ENCODE measurements at regions not wholly inside any gene's neighbourhood (a gene's known extent, or its start where the extent isn't known, plus 50 kb on each side); places are given as distances from the start of the nearest gene placed in this dataset.

DNA sequence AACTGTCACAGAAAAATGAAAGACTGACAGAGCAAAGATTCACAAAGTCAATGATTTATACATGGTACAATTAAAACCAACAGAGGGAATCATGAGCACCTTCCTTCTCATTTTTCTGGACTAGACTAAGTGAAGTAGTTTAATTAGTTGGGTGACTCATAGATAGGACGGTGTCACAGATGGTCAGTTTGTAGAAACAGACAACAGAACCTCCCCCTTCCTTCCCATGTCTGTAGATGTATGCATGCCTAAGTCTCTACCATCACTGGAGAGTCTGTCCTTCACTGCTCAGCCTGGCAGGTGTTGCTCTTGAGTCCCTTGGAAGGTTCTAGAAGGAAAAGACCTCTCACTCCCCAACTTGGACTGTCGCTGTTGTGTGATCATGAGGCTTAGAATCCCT, 75.4 kb upstream of the EEF1E1 start (continued):
- TF ChIP-seq, protein P1, sequence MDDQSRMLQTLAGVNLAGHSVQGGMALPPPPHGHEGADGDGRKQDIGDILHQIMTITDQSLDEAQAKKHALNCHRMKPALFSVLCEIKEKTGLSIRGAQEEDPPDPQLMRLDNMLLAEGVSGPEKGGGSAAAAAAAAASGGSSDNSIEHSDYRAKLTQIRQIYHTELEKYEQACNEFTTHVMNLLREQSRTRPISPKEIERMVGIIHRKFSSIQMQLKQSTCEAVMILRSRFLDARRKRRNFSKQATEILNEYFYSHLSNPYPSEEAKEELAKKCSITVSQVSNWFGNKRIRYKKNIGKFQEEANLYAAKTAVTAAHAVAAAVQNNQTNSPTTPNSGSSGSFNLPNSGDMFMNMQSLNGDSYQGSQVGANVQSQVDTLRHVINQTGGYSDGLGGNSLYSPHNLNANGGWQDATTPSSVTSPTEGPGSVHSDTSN (IDR thresholded peaks at IDR 0.05) = no peak
- TF ChIP-seq, protein P2, sequence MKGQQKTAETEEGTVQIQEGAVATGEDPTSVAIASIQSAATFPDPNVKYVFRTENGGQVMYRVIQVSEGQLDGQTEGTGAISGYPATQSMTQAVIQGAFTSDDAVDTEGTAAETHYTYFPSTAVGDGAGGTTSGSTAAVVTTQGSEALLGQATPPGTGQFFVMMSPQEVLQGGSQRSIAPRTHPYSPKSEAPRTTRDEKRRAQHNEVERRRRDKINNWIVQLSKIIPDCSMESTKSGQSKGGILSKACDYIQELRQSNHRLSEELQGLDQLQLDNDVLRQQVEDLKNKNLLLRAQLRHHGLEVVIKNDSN (IDR thresholded peaks at IDR 0.05; ENCODE audit: borderline replicate concordance, low read depth) = no peak
- TF ChIP-seq CHD2 (IDR thresholded peaks at IDR 0.05; ENCODE audit: low read length, partially characterized antibody) (no peak), EZH2phosphoT487 (IDR thresholded peaks at IDR 0.05; ENCODE audit: borderline replicate concordance, low read depth) (no peak)
- TF ChIP-seq, protein P3, sequence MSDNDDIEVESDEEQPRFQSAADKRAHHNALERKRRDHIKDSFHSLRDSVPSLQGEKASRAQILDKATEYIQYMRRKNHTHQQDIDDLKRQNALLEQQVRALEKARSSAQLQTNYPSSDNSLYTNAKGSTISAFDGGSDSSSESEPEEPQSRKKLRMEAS (IDR thresholded peaks at IDR 0.05; ENCODE audit: low read depth) = no peak
- TF ChIP-seq, protein P4, sequence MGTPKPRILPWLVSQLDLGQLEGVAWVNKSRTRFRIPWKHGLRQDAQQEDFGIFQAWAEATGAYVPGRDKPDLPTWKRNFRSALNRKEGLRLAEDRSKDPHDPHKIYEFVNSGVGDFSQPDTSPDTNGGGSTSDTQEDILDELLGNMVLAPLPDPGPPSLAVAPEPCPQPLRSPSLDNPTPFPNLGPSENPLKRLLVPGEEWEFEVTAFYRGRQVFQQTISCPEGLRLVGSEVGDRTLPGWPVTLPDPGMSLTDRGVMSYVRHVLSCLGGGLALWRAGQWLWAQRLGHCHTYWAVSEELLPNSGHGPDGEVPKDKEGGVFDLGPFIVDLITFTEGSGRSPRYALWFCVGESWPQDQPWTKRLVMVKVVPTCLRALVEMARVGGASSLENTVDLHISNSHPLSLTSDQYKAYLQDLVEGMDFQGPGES (IDR thresholded peaks at IDR 0.05; ENCODE audit: low read depth, low read length) = no peak

DNA sequence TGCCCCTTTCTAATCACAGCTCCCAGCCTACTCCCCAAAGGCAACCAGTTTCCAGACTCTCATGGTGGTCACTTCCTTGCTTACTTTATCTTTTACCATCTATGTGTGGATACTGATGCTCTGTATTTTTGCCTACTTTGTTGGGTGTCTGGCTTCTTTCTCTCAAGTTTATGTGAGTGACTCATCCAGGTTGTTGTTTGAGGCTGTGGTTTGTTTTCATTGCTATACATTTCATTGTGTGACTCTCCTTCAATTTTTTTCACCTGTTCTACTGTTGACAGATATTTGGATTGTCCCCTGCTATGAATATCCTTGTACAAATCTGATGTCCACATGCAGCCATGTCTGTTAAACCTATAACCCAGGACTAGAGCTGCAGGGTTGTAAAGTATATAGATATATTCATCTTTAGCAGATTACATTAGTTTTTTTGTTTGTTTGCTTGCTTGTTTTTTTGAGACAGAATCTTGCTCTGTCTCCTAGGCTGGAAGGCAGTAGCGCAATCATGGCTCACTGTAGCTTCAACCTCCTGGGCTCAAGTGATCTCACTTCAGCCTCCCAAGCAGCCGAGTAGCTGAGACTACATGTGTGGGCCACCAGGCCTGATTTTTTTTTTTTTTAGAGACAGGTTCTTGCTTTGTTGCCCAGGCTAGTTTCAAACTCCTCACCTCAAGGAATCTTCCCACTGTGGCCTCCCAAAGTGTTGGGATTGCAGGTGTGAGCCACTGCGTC, 72.9 kb upstream of the EEF1E1 start:
- Histone ChIP-seq H3K79me2 (ENCODE audit: insufficient read depth) (no peaks in the 10 kb centered on the region), H3K27me3 (ENCODE audit: insufficient read depth) (no peaks in the 10 kb centered on the region), H3K4me2 (no peak overlapping the region), H3K9me2 (no peaks in the 10 kb centered on the region), H3K4me1 (ENCODE audit: control insufficient read depth in 1 of 2, insufficient read depth in 2 of 2, low read depth in 1 of 2, low read length in 1 of 2) (peaks cover 0 to 10% of the 10 kb centered on the region in 2 experiments; a peak in 1 of 4 replicates), H2AFZ (ENCODE audit: low read depth) (no peak overlapping the region), H3F3A (replicated peaks; ENCODE audit: insufficient read depth) (peaks cover 3% of the 10 kb centered on the region), H3K4me3 (ENCODE audit: low read depth in 2 of 2, low read length in 1 of 2) (no peak overlapping the region), H4K20me1 (ENCODE audit: insufficient read depth) (no peaks in the 10 kb centered on the region), H3K36me3 (replicated peaks in 1 of 2; ENCODE audit: control insufficient read depth in 1 of 2, insufficient read depth in 2 of 2, low read length in 1 of 2) (no peaks in the 10 kb centered on the region), H3K27ac (ENCODE audit: low read depth in 2 of 2, low read length in 1 of 2) (no peak overlapping the region), H3K9ac (no peak overlapping the region), H3K9me3 (no peaks in the 10 kb centered on the region)
- DNase-seq = no peak
- TF ChIP-seq POLR2AphosphoS5 (IDR thresholded peaks at IDR 0.05; ENCODE audit: low read depth, low read length) (no peak), RCOR1 (IDR thresholded peaks at IDR 0.05; ENCODE audit: low read length) (no peak), NFIC (IDR thresholded peaks at IDR 0.05; ENCODE audit: borderline replicate concordance) (no peak), GATA2 (CRISPR knock-in tag; IDR thresholded peaks at IDR 0.05) (no peak), SIN3A (IDR thresholded peaks at IDR 0.05; ENCODE audit: borderline replicate concordance, low read depth, low read length) (no peak), TAF1 (IDR thresholded peaks at IDR 0.05; ENCODE audit: borderline replicate concordance, low read depth, low read length) (no peak), TCF12 (IDR thresholded peaks at IDR 0.05) (no peak), FOXM1 (IDR thresholded peaks at IDR 0.05; ENCODE audit: low read depth) (no peak), EZH2phosphoT487 (IDR thresholded peaks at IDR 0.05; ENCODE audit: borderline replicate concordance, low read depth) (no peak), RFX5 (IDR thresholded peaks at IDR 0.05; ENCODE audit: low read length) (no peak), MXI1 (IDR thresholded peaks at IDR 0.05; ENCODE audit: low read depth, low read length) (no peak)
- TF ChIP-seq, protein P4 (IDR thresholded peaks at IDR 0.05; ENCODE audit: low read depth, low read length) = no peak
- TF ChIP-seq, protein P2 (IDR thresholded peaks at IDR 0.05; ENCODE audit: borderline replicate concordance, low read depth) = no peak
- TF ChIP-seq, protein P5, sequence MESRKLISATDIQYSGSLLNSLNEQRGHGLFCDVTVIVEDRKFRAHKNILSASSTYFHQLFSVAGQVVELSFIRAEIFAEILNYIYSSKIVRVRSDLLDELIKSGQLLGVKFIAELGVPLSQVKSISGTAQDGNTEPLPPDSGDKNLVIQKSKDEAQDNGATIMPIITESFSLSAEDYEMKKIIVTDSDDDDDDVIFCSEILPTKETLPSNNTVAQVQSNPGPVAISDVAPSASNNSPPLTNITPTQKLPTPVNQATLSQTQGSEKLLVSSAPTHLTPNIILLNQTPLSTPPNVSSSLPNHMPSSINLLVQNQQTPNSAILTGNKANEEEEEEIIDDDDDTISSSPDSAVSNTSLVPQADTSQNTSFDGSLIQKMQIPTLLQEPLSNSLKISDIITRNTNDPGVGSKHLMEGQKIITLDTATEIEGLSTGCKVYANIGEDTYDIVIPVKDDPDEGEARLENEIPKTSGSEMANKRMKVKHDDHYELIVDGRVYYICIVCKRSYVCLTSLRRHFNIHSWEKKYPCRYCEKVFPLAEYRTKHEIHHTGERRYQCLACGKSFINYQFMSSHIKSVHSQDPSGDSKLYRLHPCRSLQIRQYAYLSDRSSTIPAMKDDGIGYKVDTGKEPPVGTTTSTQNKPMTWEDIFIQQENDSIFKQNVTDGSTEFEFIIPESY (IDR thresholded peaks at IDR 0.05; ENCODE audit: borderline replicate concordance, low read depth) = no peak
- TF ChIP-seq, protein P1 (IDR thresholded peaks at IDR 0.05) = no peak
- POLR2A ChIA-PET = no interaction called here
- CTCF ChIA-PET = interaction anchor here (0.9 kb wide), 1 partner anchor 44 kb away, joined by 3 read pairs; no protein-coding TSS in a partner anchor
- 63% methylated on average over 3 of the region's 3 CpGs for WGBS (ENCODE audit: low lambda C conversion rate)
